Suprapubic skin (tissue), 4 donors: ENCODE measurements at regions not wholly inside any gene's neighbourhood (a gene's known extent, or its start where the extent isn't known, plus 50 kb on each side); places are given as distances from the start of the nearest gene placed in this dataset.

Experiments used
- DNase-seq, 2 donors: peaks; one replicate each; pipeline ENCODE4 v3.0.0-alpha.2; 2019; ENCODE audit warnings: low spot score in 2 of 2
- H3K27ac ChIP-seq: fragments of 200-600 bp; sonication (generic); one replicate; pipeline ENCODE4 v1.5.1; 2019
- H3K27me3 ChIP-seq: fragments of 200-600 bp; sonication (generic); one replicate; pipeline ENCODE4 v1.5.1; 2019
- H3K36me3 ChIP-seq: fragments of 200-600 bp; sonication (generic); one replicate; pipeline ENCODE4 v1.5.1; 2019
- H3K4me1 ChIP-seq: fragments of 200-600 bp; sonication (generic); one replicate; pipeline ENCODE4 v1.5.1; 2019
- H3K4me3 ChIP-seq: fragments of 200-600 bp; sonication (generic); one replicate; pipeline ENCODE4 v1.5.1; 2019; ENCODE audit warnings: mild to moderate bottlenecking
- H3K9me3 ChIP-seq: fragments of 200-600 bp; sonication (generic); one replicate; pipeline ENCODE4 v1.5.1; 2019
- EP300 ChIP-seq: sonication (generic); formaldehyde crosslinking; IDR thresholded peaks from one replicate; pipeline ENCODE4 v1.6.1; 2017; ENCODE audit warnings: antibody characterized with exemption
- POLR2A ChIP-seq, 2 donors: fragments of 450-650 bp; IDR thresholded peaks; one replicate each; pipeline ENCODE4 v1.6.1; 2017; ENCODE audit warnings: antibody characterized with exemption in 2 of 2, mild to moderate bottlenecking in 2 of 2, moderate library complexity in 2 of 2
- POLR2AphosphoS5 ChIP-seq, 3 donors: sonication (generic); formaldehyde crosslinking; IDR thresholded peaks; one replicate each; pipeline ENCODE4 v1.6.1; 2017; ENCODE audit warnings: antibody characterized with exemption in 3 of 3
- WGBS: methylation state at CpG from one replicate; pipeline ENCODE4 v1.1.5; 2018; 5-methylcytosine and 5-hydroxymethylcytosine counted together
- TF ChIP-seq, protein P1 (sequence below), 2 donors: fragments of 200-600 bp in 1 of 2; fragments of 450-650 bp in 1 of 2; sonication (generic) in 1 of 2; IDR thresholded peaks; one replicate each; pipeline ENCODE4 v1.5.1; 2016 to 2019; ENCODE audit warnings: antibody characterized with exemption in 2 of 2, mild to moderate bottlenecking in 1 of 2, moderate library complexity in 1 of 2

DNA sequence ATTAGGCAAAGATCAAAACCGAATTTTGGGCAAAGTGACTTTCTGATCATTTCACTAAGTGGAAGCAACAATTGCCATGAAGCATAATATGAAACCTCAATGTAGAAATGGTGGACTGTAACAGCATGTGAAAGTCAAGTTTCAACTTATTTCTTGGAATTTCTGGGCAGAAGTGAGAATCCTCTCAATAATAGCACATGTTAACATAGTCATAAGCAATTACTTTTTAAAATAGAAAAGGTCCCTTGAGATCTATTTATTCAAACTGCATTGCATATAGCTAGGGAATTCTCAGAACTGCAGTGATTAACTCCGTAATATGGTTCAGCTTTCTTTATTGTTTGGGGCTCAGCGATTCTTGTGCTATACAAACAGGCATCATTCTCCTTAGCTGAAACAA is 136.7 kb upstream of the ATP2B1 start:
- Histone ChIP-seq H3K27ac (no peak overlapping the region), H3K36me3 (no peaks in the 10 kb centered on the region), H3K4me3 (no peak overlapping the region), H3K4me1 (no peaks in the 10 kb centered on the region), H3K9me3 (no peaks in the 10 kb centered on the region), H3K27me3 (no peaks in the 10 kb centered on the region)
- WGBS: 83% methylated on average over 3 of the region's 3 CpGs
- TF ChIP-seq EP300 (no peak), POLR2A (IDR thresholded peaks at IDR 0.05) (no peak), POLR2AphosphoS5 (IDR thresholded peaks at IDR 0.05) (no peak)
- TF ChIP-seq, protein P1, sequence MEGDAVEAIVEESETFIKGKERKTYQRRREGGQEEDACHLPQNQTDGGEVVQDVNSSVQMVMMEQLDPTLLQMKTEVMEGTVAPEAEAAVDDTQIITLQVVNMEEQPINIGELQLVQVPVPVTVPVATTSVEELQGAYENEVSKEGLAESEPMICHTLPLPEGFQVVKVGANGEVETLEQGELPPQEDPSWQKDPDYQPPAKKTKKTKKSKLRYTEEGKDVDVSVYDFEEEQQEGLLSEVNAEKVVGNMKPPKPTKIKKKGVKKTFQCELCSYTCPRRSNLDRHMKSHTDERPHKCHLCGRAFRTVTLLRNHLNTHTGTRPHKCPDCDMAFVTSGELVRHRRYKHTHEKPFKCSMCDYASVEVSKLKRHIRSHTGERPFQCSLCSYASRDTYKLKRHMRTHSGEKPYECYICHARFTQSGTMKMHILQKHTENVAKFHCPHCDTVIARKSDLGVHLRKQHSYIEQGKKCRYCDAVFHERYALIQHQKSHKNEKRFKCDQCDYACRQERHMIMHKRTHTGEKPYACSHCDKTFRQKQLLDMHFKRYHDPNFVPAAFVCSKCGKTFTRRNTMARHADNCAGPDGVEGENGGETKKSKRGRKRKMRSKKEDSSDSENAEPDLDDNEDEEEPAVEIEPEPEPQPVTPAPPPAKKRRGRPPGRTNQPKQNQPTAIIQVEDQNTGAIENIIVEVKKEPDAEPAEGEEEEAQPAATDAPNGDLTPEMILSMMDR (IDR thresholded peaks at IDR 0.05): no peak
- DNase-seq: no peak

DNA sequence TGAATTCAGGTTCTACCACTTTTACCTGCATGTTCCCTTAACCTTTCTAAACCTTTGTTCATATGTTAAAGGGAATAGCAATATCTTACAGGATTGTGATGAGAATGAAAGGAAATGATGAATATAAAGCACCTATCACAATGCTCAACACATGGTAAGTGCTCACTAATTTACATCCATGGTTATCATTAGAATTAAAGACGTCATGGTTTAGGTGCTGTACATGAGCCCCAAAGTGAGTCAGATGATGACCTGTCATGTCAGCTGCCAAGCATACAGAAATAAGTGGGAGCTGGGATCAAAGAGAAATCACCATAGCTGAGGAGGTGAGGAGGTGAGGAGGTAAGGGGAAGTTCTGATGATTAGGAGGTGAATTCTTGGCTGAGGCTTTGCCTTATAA is 135.9 kb upstream of the ATP2B1 start:
- H3K27me3 ChIP-seq: no peaks in the 10 kb centered on the region
- WGBS: 87% methylated on average over 1 of the region's 1 CpG
- no peak overlapping the region for H3K27ac ChIP-seq
- no peak for DNase-seq
- H3K36me3 ChIP-seq: no peaks in the 10 kb centered on the region
- no peaks in the 10 kb centered on the region for H3K9me3 ChIP-seq
- no peak overlapping the region for H3K4me3 ChIP-seq
- TF ChIP-seq POLR2A (IDR thresholded peaks at IDR 0.05): no peak
- TF ChIP-seq POLR2AphosphoS5 (IDR thresholded peaks at IDR 0.05): no peak
- TF ChIP-seq, protein P1 (IDR thresholded peaks at IDR 0.05): no peak
- TF ChIP-seq EP300: no peak
- no peaks in the 10 kb centered on the region for H3K4me1 ChIP-seq

DNA sequence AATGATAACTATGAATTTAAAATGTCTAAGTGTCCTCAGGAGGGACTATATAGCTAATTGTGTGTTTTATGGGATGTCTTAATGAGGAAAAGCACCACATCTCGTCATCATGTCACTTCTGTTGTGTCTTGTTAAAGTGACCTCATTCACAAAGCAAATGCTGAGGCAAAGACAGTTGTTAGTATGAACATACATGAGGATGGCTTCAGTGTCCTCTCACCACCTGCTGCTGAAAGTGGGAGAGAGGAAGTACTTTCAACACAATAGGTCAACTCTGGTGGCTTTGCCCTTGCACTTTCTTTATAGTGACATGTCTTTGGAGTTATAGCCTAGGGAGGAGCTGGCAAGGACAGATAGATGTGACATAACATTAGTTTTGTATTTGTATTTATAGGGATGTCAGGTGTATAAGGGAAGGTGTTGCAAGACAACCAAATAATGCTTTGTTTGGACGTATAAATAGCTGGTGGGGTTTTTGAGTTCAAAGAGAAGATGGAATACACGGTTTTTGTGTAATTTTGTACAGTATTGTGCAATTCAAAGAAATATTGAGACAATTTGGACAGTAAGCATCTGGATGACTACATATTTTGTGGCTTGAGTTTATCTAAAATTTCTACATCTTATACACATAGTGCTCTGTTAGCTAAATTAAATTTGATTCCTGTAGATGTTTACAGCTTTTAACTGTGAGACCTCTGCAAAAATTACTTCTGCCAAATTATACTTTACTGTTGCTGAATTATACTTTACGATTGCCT is 131.7 kb upstream of the ATP2B1 start:
- Histone ChIP-seq H3K27ac (no peak overlapping the region), H3K4me3 (no peak overlapping the region), H3K27me3 (no peaks in the 10 kb centered on the region), H3K9me3 (no peaks in the 10 kb centered on the region), H3K36me3 (no peaks in the 10 kb centered on the region), H3K4me1 (no peaks in the 10 kb centered on the region)
- TF ChIP-seq POLR2AphosphoS5 (IDR thresholded peaks at IDR 0.05) (no peak), POLR2A (IDR thresholded peaks at IDR 0.05) (no peak), EP300 (no peak)
- TF ChIP-seq, protein P1 (IDR thresholded peaks at IDR 0.05): no peak
- no peak for DNase-seq
- 76% methylated on average over 4 of the region's 4 CpGs for WGBS

DNA sequence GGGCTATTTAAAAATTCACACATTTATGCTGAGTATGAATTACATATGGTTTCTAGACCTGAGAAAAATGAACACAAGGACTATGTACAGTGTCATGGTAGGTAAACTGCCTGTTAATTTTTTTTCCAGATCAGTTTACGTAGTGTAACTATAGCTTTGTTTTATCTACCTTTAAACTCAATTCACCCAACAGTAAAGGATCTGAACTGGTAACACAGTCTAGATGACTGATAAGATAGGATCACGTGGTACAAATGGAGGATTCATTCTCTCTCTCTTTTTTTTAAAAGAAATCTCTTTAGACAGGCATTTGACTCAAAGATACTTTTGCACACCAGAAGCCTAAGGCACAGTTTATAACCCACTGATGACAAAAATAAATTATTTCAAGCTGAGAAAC is 130.8 kb upstream of the ATP2B1 start:
- Histone ChIP-seq H3K27me3 (no peaks in the 10 kb centered on the region), H3K36me3 (no peaks in the 10 kb centered on the region), H3K27ac (no peak overlapping the region), H3K9me3 (no peaks in the 10 kb centered on the region), H3K4me1 (no peaks in the 10 kb centered on the region), H3K4me3 (no peak overlapping the region)
- DNase-seq: no peak
- no peak for TF ChIP-seq EP300
- no peak for TF ChIP-seq POLR2AphosphoS5 (IDR thresholded peaks at IDR 0.05)
- TF ChIP-seq, protein P1 (IDR thresholded peaks at IDR 0.05): no peak
- TF ChIP-seq POLR2A (IDR thresholded peaks at IDR 0.05): no peak
- WGBS: 70% methylated on average over 2 of the region's 2 CpGs

DNA sequence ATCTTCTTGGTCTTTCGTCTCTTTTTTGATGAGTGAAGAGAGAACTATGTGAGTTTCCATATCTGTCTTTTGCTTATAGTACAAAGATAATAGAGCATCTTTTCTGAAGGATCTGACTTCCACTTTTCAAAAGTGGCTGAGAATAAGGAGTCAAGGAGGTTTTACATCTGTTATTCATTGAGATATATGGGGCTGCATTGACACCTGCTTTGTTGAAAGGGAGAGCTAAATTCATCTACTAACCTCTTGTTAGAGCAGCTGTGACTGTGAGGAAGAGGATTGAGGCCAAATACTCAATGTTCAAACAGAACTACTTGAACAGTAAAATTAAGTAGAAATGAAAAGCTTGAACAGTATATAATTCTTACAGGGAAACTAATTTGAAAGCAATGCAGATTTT is 130.2 kb upstream of the ATP2B1 start:
- no peak for DNase-seq
- no peaks in the 10 kb centered on the region for H3K36me3 ChIP-seq
- no peaks in the 10 kb centered on the region for H3K27me3 ChIP-seq
- H3K27ac ChIP-seq: no peak overlapping the region
- no peaks in the 10 kb centered on the region for H3K4me1 ChIP-seq
- TF ChIP-seq, protein P1 (IDR thresholded peaks at IDR 0.05): no peak
- no peak for TF ChIP-seq EP300
- no peak for TF ChIP-seq POLR2AphosphoS5 (IDR thresholded peaks at IDR 0.05)
- no peak for TF ChIP-seq POLR2A (IDR thresholded peaks at IDR 0.05)
- no peak overlapping the region for H3K4me3 ChIP-seq
- no peaks in the 10 kb centered on the region for H3K9me3 ChIP-seq
- WGBS: 83% methylated on average over 1 of the region's 1 CpG
